DND-41 (cell line): ENCODE measurements at regions not wholly inside any gene's neighbourhood (a gene's known extent, or its start where the extent isn't known, plus 50 kb on each side); places are given as distances from the start of the nearest gene placed in this dataset.

Experiments used
- ATAC-seq: fragments of 200-7000 bp; cut with Tn5 transposase; 3 replicates; pipeline ENCODE4 v1.9.1; 2021; ENCODE audit warnings: low read depth; ENCODE audit not compliant: insufficient read depth
- DNase-seq: peaks from one replicate; pipeline ENCODE4 v3.0.0-alpha.2; 2020
- H2AFZ ChIP-seq: 2 replicates; pipeline ENCODE4 v1.6.0; 2012; ENCODE audit warnings: low read depth, low read length
- H3K27ac ChIP-seq: 2 replicates; pipeline ENCODE4 v1.5.1; 2012; ENCODE audit warnings: low read length, inconsistent platforms
- H3K27me3 ChIP-seq: fragments of 200-600 bp; sonication (generic); 2 replicates; pipeline ENCODE4 v1.6.0; 2012; ENCODE audit warnings: low read length, mild to moderate bottlenecking, inconsistent platforms; ENCODE audit not compliant: insufficient read depth, poor library complexity
- H3K36me3 ChIP-seq: 2 replicates; pipeline ENCODE4 v1.5.1; 2012; ENCODE audit warnings: low read length, inconsistent platforms; ENCODE audit not compliant: insufficient read depth
- H3K4me1 ChIP-seq: 2 replicates; pipeline ENCODE4 v1.5.1; 2012; ENCODE audit warnings: mild to moderate bottlenecking, low read length; ENCODE audit not compliant: insufficient read depth
- H3K4me2 ChIP-seq: 2 replicates; pipeline ENCODE4 v1.6.0; 2012; ENCODE audit warnings: mild to moderate bottlenecking, moderate library complexity, low read length, inconsistent platforms; ENCODE audit not compliant: insufficient read depth
- H3K4me3 ChIP-seq, 2 experiments: fragments of 200-600 bp in 1 of 2; shearing (Covaris generic) in 1 of 2; 2 replicates each; pipeline ENCODE4 v1.5.1; 2012 to 2016; ENCODE audit warnings: inconsistent platforms in 2 of 2, low read length in 2 of 2, mild to moderate bottlenecking in 2 of 2, low read depth in 1 of 2, moderate library complexity in 1 of 2
- H3K79me2 ChIP-seq: 2 replicates; pipeline ENCODE4 v1.6.0; 2012; ENCODE audit warnings: low read length, inconsistent platforms; ENCODE audit not compliant: insufficient read depth
- H3K9ac ChIP-seq: 2 replicates; pipeline ENCODE4 v1.6.0; 2012; ENCODE audit warnings: low read depth, mild to moderate bottlenecking, inconsistent platforms, low read length, moderate library complexity
- H3K9me3 ChIP-seq: 2 replicates; pipeline ENCODE4 v1.5.1; 2012; ENCODE audit warnings: low read length, moderate library complexity, mild to moderate bottlenecking, inconsistent platforms; ENCODE audit not compliant: insufficient read depth, severe bottlenecking
- H4K20me1 ChIP-seq: 2 replicates; pipeline ENCODE4 v1.6.0; 2012; ENCODE audit warnings: low read length; ENCODE audit not compliant: insufficient read depth
- CTCF ChIP-seq: IDR thresholded peaks from 2 replicates; pipeline ENCODE4 v1.5.1; 2012; ENCODE audit warnings: borderline replicate concordance, low read length, moderate library complexity, mild to moderate bottlenecking; ENCODE audit not compliant: poor library complexity, severe bottlenecking; ENCODE audit errors: extremely low read depth
- EZH2 ChIP-seq: IDR thresholded peaks from 3 replicates; pipeline ENCODE4 v1.6.1; 2012; ENCODE audit warnings: borderline replicate concordance, low read depth, mild to moderate bottlenecking, moderate library complexity, low read length, inconsistent platforms; ENCODE audit not compliant: severe bottlenecking

GRCh38 chr11:96713301-96713700 is 323.5 kb downstream of the JRKL start:
- no peak overlapping the region for H3K4me2 ChIP-seq
- DNase-seq (no peak), ATAC-seq (no peak)
- H3K4me3 ChIP-seq: no peak overlapping the region
- no peaks in the 10 kb centered on the region for H3K4me1 ChIP-seq
- no peak for TF ChIP-seq CTCF
- no peak for TF ChIP-seq EZH2
- H3K36me3 ChIP-seq: no peaks in the 10 kb centered on the region
- no peaks in the 10 kb centered on the region for H4K20me1 ChIP-seq
- no peak overlapping the region for H3K9ac ChIP-seq
- H3K27me3 ChIP-seq: no peaks in the 10 kb centered on the region
- no peak overlapping the region for H2AFZ ChIP-seq
- H3K79me2 ChIP-seq: no peaks in the 10 kb centered on the region
- no peaks in the 10 kb centered on the region for H3K9me3 ChIP-seq
- no peak overlapping the region for H3K27ac ChIP-seq

GRCh38 chr11:96714689-96715088 is 324.9 kb downstream of the JRKL start:
- Histone ChIP-seq H3K4me2 (no peak overlapping the region), H3K79me2 (no peaks in the 10 kb centered on the region), H2AFZ (no peak overlapping the region), H3K9me3 (no peaks in the 10 kb centered on the region), H3K36me3 (no peaks in the 10 kb centered on the region), H3K4me1 (no peaks in the 10 kb centered on the region), H4K20me1 (no peaks in the 10 kb centered on the region), H3K27me3 (no peaks in the 10 kb centered on the region), H3K27ac (no peak overlapping the region), H3K9ac (no peak overlapping the region), H3K4me3 (no peak overlapping the region)
- ATAC-seq (no peak), DNase-seq (no peak)
- TF ChIP-seq CTCF (no peak), EZH2 (no peak)

GRCh38 chr11:96715208-96715607 is 325.4 kb downstream of the JRKL start:
- no peak for DNase-seq
- Histone ChIP-seq H3K79me2 (no peaks in the 10 kb centered on the region), H2AFZ (no peak overlapping the region), H3K27ac (no peak overlapping the region), H3K4me3 (no peak overlapping the region), H4K20me1 (no peaks in the 10 kb centered on the region), H3K9me3 (no peaks in the 10 kb centered on the region), H3K36me3 (no peaks in the 10 kb centered on the region), H3K27me3 (no peaks in the 10 kb centered on the region), H3K4me2 (no peak overlapping the region), H3K4me1 (no peaks in the 10 kb centered on the region), H3K9ac (no peak overlapping the region)
- ATAC-seq: no peak
- no peak for TF ChIP-seq EZH2
- TF ChIP-seq CTCF: no peak

GRCh38 chr11:96736601-96737000 is 346.8 kb downstream of the JRKL start:
- Histone ChIP-seq H3K27me3 (no peaks in the 10 kb centered on the region), H2AFZ (no peak overlapping the region), H3K4me2 (no peak overlapping the region), H4K20me1 (no peaks in the 10 kb centered on the region), H3K27ac (no peak overlapping the region), H3K4me1 (no peaks in the 10 kb centered on the region), H3K4me3 (no peak overlapping the region), H3K79me2 (no peaks in the 10 kb centered on the region), H3K9ac (no peak overlapping the region), H3K36me3 (no peaks in the 10 kb centered on the region), H3K9me3 (no peaks in the 10 kb centered on the region)
- TF ChIP-seq CTCF (no peak), EZH2 (no peak)
- DNase-seq (no peak), ATAC-seq (no peak)
